RWPE1 (cell line): ENCODE measurements at regions not wholly inside any gene's neighbourhood (a gene's known extent, or its start where the extent isn't known, plus 50 kb on each side); places are given as distances from the start of the nearest gene placed in this dataset.
A peak's percentile ranks its signal among the peaks of the same experiment; 100 is the strongest.

Experiments used
- CTCF ChIA-PET: fragments of 350-600 bp; sonication (Branson Sonifier 250); formaldehyde crosslinking; extraction: SDS; loops from one replicate; lab custom pipeline; 2021; lab: Yijun Ruan, JAX
- POLR2A ChIA-PET: fragments of 400-600 bp; formaldehyde crosslinking; extraction: SDS; loops from one replicate; lab custom pipeline; 2020; ENCODE audit warnings: antibody characterized with exemption; ENCODE audit not compliant: low non-redundant PET; lab: Yijun Ruan, JAX
- DNase-seq: peaks from one replicate; pipeline ENCODE4 v3.0.0; 2012; ENCODE audit warnings: low spot score
- H3K27ac ChIP-seq: fragments of 450-650 bp; 2 replicates; pipeline ENCODE4 v1.5.1; 2017
- CTCF ChIP-seq: fragments of 450-650 bp; conservative IDR thresholded peaks from 2 replicates; pipeline ENCODE4 v1.5.1; 2017; ENCODE audit warnings: low read depth, mild to moderate bottlenecking

DNA sequence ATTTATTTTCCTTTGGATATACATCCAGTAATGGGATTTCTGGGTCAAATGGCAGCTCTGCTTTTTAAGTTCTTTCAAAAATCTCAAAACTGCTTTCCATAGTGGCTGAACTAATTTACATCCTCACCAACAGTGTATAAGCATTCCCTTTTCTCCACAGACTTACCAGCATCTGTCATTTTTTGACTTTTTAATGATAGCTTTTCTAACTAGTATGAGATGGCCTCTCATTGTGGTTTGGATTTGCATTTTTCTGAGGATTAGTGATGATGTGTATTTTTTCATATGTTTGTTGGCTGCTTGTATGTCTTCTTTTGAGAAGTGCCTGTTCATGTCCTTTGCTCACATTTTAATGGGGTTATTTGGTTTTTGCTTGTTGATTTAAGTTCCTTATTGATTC lies 90.0 kb upstream of the HMHB1 start:
- H3K27ac ChIP-seq, result no peak overlapping the region
- POLR2A ChIA-PET, result no interaction called here
- DNase-seq, result no peak
- CTCF ChIA-PET, result interaction anchor here (0.6 kb wide), 1 partner anchor 248 kb away, joined by 3 read pairs; no protein-coding TSS in a partner anchor
- TF ChIP-seq CTCF, result no peak

GRCh38 chr5:143720689-143721088 lies 91.3 kb upstream of the HMHB1 start:
- ChIA-PET CTCF (interaction anchor here (1.1 kb wide), 1 partner anchor 91 kb away, joined by 3 read pairs; no protein-coding TSS in a partner anchor), POLR2A (no interaction called here)
- TF ChIP-seq CTCF, result no peak
- H3K27ac ChIP-seq, result no peak overlapping the region
- DNase-seq, result no peak

GRCh38 chr5:143717400-143717799 lies 94.6 kb upstream of the HMHB1 start:
- peak; percentile 26 for DNase-seq
- ChIA-PET POLR2A (no interaction called here), CTCF (no interaction called here)
- H3K27ac ChIP-seq, result no peak overlapping the region
- TF ChIP-seq CTCF, result no peak

- H3K27ac ChIP-seq, result no peak overlapping the region
- ChIA-PET CTCF (no interaction called here), POLR2A (no interaction called here)
- no peak for TF ChIP-seq CTCF
- DNase-seq, result no peak
Measured at GRCh38 chr5:143716881-143717280, 95.1 kb upstream of the HMHB1 start.

DNA sequence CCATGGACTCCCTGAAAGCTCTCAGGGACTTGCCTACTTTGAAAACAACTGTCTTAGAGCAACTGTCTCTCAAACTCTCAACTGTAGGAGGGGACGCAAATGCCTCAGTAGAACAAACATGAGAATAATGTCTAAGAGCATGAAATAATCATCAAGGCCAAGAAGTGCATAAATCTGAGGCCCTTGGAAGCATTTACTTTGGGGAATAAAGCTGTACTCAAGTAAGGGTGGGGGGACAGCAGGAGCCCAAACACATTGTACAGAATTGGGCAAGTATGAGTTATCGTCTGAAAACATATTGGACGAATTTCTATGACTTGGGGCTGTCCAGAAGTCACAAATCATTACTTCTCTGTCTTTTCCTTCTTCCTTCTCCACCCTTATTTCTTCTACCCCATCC lies 96.3 kb upstream of the HMHB1 start:
- H3K27ac ChIP-seq, result no peak overlapping the region
- ChIA-PET POLR2A (no interaction called here), CTCF (no interaction called here)
- no peak for DNase-seq
- TF ChIP-seq CTCF, result no peak

- CTCF ChIA-PET, result no interaction called here
- no peak overlapping the region for H3K27ac ChIP-seq
- DNase-seq, result no peak
- no peak for TF ChIP-seq CTCF
- POLR2A ChIA-PET, result no interaction called here
Measured at GRCh38 chr5:143714629-143715028, 97.3 kb upstream of the HMHB1 start.
